ENCODE measurements at regions not wholly inside any gene's neighbourhood (a gene's known extent, or its start where the extent isn't known, plus 50 kb on each side); places are given as distances from the start of the nearest gene placed in this dataset.

- TF ChIP-seq POLR2A (IDR thresholded peaks at IDR 0.05) (no peak), POLR2AphosphoS5 (IDR thresholded peaks at IDR 0.05) (no peak)
- TF ChIP-seq, protein P1, sequence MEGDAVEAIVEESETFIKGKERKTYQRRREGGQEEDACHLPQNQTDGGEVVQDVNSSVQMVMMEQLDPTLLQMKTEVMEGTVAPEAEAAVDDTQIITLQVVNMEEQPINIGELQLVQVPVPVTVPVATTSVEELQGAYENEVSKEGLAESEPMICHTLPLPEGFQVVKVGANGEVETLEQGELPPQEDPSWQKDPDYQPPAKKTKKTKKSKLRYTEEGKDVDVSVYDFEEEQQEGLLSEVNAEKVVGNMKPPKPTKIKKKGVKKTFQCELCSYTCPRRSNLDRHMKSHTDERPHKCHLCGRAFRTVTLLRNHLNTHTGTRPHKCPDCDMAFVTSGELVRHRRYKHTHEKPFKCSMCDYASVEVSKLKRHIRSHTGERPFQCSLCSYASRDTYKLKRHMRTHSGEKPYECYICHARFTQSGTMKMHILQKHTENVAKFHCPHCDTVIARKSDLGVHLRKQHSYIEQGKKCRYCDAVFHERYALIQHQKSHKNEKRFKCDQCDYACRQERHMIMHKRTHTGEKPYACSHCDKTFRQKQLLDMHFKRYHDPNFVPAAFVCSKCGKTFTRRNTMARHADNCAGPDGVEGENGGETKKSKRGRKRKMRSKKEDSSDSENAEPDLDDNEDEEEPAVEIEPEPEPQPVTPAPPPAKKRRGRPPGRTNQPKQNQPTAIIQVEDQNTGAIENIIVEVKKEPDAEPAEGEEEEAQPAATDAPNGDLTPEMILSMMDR (IDR thresholded peaks at IDR 0.05 in 8 of 11, conservative IDR thresholded peaks at IDR 0.05 in 3 of 11) = no peak
These were observed 1130.8 kb downstream of the FAT4 start for GRCh38 chr4:126445596-126445995.

Measured in spleen (tissue), 7 donors.